ENCODE measurements at regions not wholly inside any gene's neighbourhood (a gene's known extent, or its start where the extent isn't known, plus 50 kb on each side); places are given as distances from the start of the nearest gene placed in this dataset.

DNA sequence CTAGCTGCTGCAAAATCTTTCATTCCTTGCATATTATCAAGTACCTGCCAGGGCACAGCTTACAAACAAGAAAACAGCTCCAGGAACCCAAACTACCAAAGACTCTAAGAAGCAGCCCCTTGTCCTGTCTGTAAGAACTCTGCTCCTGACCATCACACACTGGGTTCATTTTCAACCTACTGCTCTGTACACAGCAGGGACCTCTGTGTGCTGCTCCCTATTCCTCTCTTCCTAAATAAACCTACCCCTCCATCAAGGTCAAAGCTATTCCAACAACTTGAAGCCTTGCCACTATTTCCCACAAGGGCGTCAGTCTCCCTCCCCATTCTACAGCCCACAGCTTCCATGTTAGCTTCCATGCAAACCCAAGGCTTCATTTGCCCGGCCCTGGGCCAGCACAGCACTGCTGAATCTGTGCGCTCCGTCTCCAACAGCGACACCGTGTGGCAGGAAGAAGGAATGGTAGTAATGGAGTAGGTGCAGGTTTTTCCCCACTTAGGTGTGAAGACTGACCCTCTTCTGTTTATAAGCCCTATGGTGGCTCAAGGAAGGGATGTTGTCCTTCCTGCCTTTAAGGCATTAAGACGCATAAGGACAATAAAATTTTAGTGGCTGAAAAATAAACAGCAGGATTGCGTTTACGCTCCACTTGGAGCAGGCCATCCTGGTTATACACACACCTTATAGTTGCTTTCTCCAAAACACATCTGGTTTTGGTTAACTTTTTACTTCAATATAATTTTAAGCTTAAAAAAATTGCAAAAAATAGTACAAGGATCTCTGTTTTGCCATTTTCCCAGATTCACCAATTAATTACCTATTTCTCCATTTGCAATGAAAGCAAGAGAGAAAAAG is 115.2 kb upstream of the NXT1 start:
- no peak overlapping the region for H3K27ac ChIP-seq
- TF ChIP-seq, protein P1, sequence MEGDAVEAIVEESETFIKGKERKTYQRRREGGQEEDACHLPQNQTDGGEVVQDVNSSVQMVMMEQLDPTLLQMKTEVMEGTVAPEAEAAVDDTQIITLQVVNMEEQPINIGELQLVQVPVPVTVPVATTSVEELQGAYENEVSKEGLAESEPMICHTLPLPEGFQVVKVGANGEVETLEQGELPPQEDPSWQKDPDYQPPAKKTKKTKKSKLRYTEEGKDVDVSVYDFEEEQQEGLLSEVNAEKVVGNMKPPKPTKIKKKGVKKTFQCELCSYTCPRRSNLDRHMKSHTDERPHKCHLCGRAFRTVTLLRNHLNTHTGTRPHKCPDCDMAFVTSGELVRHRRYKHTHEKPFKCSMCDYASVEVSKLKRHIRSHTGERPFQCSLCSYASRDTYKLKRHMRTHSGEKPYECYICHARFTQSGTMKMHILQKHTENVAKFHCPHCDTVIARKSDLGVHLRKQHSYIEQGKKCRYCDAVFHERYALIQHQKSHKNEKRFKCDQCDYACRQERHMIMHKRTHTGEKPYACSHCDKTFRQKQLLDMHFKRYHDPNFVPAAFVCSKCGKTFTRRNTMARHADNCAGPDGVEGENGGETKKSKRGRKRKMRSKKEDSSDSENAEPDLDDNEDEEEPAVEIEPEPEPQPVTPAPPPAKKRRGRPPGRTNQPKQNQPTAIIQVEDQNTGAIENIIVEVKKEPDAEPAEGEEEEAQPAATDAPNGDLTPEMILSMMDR (IDR thresholded peaks at IDR 0.05), result peak; percentile 51 to 87
- ATAC-seq, result peak; percentile 96
- H3K4me3 ChIP-seq, result no peak overlapping the region
- no peaks in the 10 kb centered on the region for H3K36me3 ChIP-seq
- DNase-seq, result peak in 3 of 4 donors; percentile 53 to 89 (median 74)
- intact Hi-C loops (cut with DNase I), result loop anchor here in 1 of 2 donors (5.0 to 10.0 kb wide), 2 partner anchors 183 to 541 kb away; no protein-coding TSS in a partner anchor
- peaks cover 0 to 8% of the 10 kb centered on the region in 2 donors for H3K9me3 ChIP-seq
- no peaks in the 10 kb centered on the region for H3K27me3 ChIP-seq
- no peaks in the 10 kb centered on the region for H3K4me1 ChIP-seq

DNA sequence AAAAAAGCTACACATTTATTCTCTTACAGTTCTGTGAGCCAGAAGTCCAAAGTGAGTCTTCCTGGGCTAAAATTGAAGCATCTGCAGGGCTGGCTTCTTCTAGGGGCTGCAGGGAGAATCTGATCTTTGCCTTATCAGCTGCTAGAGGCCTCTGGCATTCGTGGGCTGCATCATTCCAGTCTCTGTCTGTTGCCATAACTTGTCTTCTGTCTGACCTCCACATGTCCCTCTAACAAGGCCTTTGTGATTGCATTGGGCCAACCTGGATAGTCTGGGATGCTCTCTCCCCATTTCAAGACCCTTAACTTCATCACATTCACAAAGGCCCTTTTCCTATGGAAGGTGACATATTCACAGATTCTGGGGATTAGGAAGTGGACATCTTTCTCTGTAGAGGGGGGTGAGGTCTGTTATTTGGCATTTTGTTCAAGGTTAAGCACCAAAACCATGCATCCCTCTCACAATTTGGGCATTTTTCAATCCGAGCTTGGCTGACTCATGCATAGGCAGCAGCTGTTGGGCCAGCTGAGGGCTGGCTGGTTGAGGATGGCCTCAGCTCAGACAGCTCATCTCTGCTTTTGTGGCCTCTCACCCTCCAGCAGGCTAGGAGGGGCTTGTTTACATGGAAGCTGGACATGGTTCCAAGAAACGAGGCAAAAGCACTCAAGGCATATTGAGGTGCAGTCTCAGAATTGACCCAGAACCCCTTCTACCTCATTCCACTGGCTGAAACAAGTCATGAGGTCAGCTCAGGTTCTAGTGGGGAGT is 116.1 kb upstream of the NXT1 start:
- H3K36me3 ChIP-seq, result no peaks in the 10 kb centered on the region
- TF ChIP-seq, protein P1 (IDR thresholded peaks at IDR 0.05), result no peak
- ATAC-seq (peak; percentile 37), DNase-seq (no peak)
- intact Hi-C loops (cut with DNase I), result loop anchor here in 1 of 2 donors (5.0 to 10.0 kb wide), 2 partner anchors 182 to 540 kb away; no protein-coding TSS in a partner anchor
- no peaks in the 10 kb centered on the region for H3K4me1 ChIP-seq
- no peaks in the 10 kb centered on the region for H3K27me3 ChIP-seq
- no peak overlapping the region for H3K27ac ChIP-seq
- peaks cover 0 to 8% of the 10 kb centered on the region in 2 donors for H3K9me3 ChIP-seq
- no peak overlapping the region for H3K4me3 ChIP-seq

- Histone ChIP-seq H3K4me3 (no peak overlapping the region), H3K36me3 (no peaks in the 10 kb centered on the region), H3K27ac (no peak overlapping the region), H3K27me3 (no peaks in the 10 kb centered on the region), H3K4me1 (no peaks in the 10 kb centered on the region), H3K9me3 (peaks cover 0 to 5% of the 10 kb centered on the region in 2 donors)
- no peak for DNase-seq
- no peak for ATAC-seq
- intact Hi-C loops (cut with DNase I), result loop anchor here in 1 of 2 donors (10.0 kb wide), 1 partner anchor 539 kb away; no protein-coding TSS in a partner anchor
- TF ChIP-seq, protein P1 (IDR thresholded peaks at IDR 0.05), result no peak
Measured at GRCh38 chr20:23233341-23233740, 117.2 kb upstream of the NXT1 start.

GRCh38 chr20:23232679-23233308 is 117.8 kb upstream of the NXT1 start:
- Histone ChIP-seq H3K27me3 (no peaks in the 10 kb centered on the region), H3K27ac (no peak overlapping the region), H3K4me3 (no peak overlapping the region), H3K4me1 (no peaks in the 10 kb centered on the region), H3K36me3 (no peaks in the 10 kb centered on the region), H3K9me3 (peaks cover 0 to 5% of the 10 kb centered on the region in 2 donors)
- intact Hi-C loops (cut with DNase I), result loop anchor here in 1 of 2 donors (10.0 kb wide), 1 partner anchor 538 kb away; no protein-coding TSS in a partner anchor
- TF ChIP-seq, protein P1 (IDR thresholded peaks at IDR 0.05), result no peak
- ATAC-seq (no peak), DNase-seq (no peak)
